Skeletal muscle tissue (tissue), 3 donors: ENCODE measurements at regions not wholly inside any gene's neighbourhood (a gene's known extent, or its start where the extent isn't known, plus 50 kb on each side); places are given as distances from the start of the nearest gene placed in this dataset.

ENCODE experiments used
- H3K27ac ChIP-seq: one replicate; pipeline ENCODE4 v1.7.0; 2013; ENCODE audit warnings: mild to moderate bottlenecking, low read depth, low read length, inconsistent platforms
- H3K27me3 ChIP-seq, 3 donors: one replicate each; pipeline ENCODE4 v1.7.0; 2013; ENCODE audit warnings: low read length in 3 of 3; ENCODE audit not compliant: control insufficient read depth in 3 of 3, insufficient read depth in 3 of 3
- H3K36me3 ChIP-seq, 3 donors: one replicate each; pipeline ENCODE4 v1.7.0; 2013; ENCODE audit warnings: low read length in 3 of 3; ENCODE audit not compliant: control insufficient read depth in 3 of 3, insufficient read depth in 3 of 3
- H3K4me1 ChIP-seq, 3 donors: one replicate each; pipeline ENCODE4 v1.7.0; 2013; ENCODE audit warnings: low read length in 3 of 3, mild to moderate bottlenecking in 3 of 3; ENCODE audit not compliant: control insufficient read depth in 3 of 3, insufficient read depth in 3 of 3
- H3K4me3 ChIP-seq, 3 donors: one replicate each; pipeline ENCODE4 v1.7.0; 2013; ENCODE audit warnings: low read length in 3 of 3
- H3K9ac ChIP-seq, 3 donors: one replicate each; pipeline ENCODE4 v1.7.0; 2013; ENCODE audit warnings: low read length in 3 of 3, mild to moderate bottlenecking in 3 of 3, moderate library complexity in 2 of 3, low read depth in 1 of 3
- H3K9me3 ChIP-seq, 3 donors: one replicate each; pipeline ENCODE4 v1.7.0; 2013; ENCODE audit warnings: low read length in 3 of 3; ENCODE audit not compliant: control insufficient read depth in 3 of 3
- donor health status: Osteomylitis.

DNA sequence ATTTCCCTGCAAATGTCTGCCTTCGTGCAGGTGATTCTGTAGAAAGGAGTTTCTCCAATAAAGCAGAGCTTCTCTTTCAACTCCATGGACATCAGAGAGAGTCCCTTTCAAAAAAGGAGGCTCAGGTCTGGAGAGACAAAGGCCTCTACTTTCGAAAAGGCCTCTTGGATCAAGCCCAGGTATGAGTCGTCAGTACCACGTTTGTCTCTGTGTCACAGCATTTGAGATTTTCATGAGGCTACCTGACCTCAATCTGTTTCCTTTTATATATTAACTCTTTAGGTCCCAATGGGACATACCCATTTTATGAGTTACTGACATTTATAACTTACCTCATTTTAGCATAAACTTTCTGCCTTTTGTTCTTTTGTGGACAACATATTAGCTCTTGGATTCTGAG, 290.8 kb downstream of the RPAP3 start:
- Histone ChIP-seq H3K27ac (no peak overlapping the region), H3K9me3 (no peaks in the 10 kb centered on the region), H3K36me3 (no peaks in the 10 kb centered on the region), H3K27me3 (no peaks in the 10 kb centered on the region), H3K4me3 (no peak overlapping the region), H3K9ac (no peak overlapping the region), H3K4me1 (no peaks in the 10 kb centered on the region)

DNA sequence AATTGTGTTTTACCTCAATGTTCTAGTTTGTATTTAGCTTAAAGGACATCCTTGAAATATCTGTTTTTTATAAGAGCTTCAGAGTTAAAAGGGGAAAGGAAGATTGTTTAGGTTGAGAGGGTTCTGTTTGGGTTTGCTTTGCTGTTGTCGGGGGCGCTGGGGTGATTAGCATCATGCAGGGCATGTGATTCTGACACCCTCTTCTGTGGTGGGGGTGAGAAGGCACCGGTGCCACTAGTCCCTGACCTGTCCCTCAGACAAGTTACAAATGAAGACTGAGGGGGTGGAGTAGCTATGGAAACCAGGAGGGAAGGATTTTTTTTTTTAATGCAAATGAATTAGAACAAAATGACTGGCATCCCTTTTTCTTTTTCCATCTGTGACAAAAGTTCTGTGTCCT, 291.3 kb downstream of the RPAP3 start:
- Histone ChIP-seq H3K27ac (no peak overlapping the region), H3K27me3 (no peaks in the 10 kb centered on the region), H3K36me3 (no peaks in the 10 kb centered on the region), H3K9ac (no peak overlapping the region), H3K4me1 (no peaks in the 10 kb centered on the region), H3K4me3 (no peak overlapping the region), H3K9me3 (no peaks in the 10 kb centered on the region)

DNA sequence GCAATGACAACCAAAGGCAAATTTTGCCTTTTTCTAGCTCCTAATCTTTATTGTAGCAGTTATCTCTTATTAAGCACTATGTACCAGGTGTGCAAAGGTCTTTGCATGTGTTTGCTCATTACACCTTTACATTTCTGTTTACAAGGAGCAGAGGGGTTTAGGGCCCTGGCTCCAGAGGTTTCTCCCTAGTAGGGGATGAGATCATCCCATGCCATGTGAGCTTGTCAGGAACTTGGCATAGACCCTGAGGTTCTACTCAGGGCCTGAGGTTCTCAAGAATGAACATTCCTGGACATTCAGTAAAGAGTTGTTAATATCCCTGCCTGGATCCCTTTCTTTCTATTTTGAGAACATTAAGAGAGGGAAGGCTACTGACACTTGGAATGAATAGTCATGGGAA, 292.0 kb downstream of the RPAP3 start:
- H3K36me3 ChIP-seq: no peaks in the 10 kb centered on the region
- H3K4me1 ChIP-seq: no peaks in the 10 kb centered on the region
- no peaks in the 10 kb centered on the region for H3K27me3 ChIP-seq
- no peak overlapping the region for H3K27ac ChIP-seq
- H3K9me3 ChIP-seq: no peaks in the 10 kb centered on the region
- H3K4me3 ChIP-seq: no peak overlapping the region
- no peak overlapping the region for H3K9ac ChIP-seq

DNA sequence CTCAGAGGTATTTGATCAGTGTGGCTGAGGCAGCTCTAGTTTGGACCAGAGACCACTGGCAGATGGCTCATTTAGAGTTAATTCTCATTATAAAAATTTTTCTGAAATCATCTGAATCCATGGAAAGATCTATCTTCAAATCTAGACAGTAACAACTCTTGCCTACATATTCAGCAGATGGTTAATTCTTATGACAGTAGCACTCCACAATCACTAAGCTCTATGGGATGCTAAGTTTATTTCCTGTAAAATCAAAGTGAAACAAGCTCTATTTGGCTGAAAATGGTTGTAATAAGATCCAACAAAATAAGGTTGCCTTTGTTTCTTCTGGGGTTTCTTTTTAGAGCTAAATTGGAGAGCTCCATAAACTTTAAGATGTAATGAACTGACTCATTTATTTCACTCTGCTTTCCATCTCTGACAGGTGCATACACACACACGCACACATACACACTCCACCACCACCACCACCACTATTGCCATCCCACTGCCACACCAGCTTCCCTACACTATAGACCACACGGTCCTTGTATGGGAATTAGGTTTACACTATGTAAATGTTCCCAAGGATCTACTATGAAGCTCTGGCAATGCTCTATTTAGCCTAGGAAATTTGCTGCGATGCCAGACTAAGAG, 293.1 kb downstream of the RPAP3 start:
- no peaks in the 10 kb centered on the region for H3K36me3 ChIP-seq
- no peak overlapping the region for H3K4me3 ChIP-seq
- H3K27ac ChIP-seq: no peak overlapping the region
- H3K9ac ChIP-seq: no peak overlapping the region
- H3K4me1 ChIP-seq: peaks cover 0 to under 1% (median 0%) of the 10 kb centered on the region in 3 donors
- no peaks in the 10 kb centered on the region for H3K9me3 ChIP-seq
- no peaks in the 10 kb centered on the region for H3K27me3 ChIP-seq

DNA sequence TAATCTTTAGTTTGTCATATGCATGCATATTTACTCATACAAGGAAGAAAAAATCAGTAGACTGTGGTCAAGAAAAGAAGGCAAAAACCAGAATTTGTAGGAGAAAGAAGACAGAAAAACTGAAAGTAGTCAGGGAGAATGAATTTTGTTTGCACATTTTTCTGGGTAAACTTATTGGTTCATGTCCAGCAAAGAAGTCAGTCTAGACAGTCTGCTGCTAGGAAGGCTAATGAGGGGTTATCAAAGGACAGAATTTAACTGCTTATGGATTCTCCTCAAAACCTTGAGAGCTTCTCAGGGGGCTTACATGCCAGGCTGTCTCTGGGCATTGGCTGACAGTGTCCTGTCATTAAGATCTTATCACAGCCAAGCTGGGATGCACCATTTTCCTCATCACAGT, 293.9 kb downstream of the RPAP3 start:
- no peak overlapping the region for H3K9ac ChIP-seq
- H3K27me3 ChIP-seq: no peaks in the 10 kb centered on the region
- no peak overlapping the region for H3K4me3 ChIP-seq
- H3K36me3 ChIP-seq: no peaks in the 10 kb centered on the region
- no peak overlapping the region for H3K27ac ChIP-seq
- H3K9me3 ChIP-seq: no peaks in the 10 kb centered on the region
- peaks cover 0 to 3% (median 0%) of the 10 kb centered on the region in 3 donors for H3K4me1 ChIP-seq

DNA sequence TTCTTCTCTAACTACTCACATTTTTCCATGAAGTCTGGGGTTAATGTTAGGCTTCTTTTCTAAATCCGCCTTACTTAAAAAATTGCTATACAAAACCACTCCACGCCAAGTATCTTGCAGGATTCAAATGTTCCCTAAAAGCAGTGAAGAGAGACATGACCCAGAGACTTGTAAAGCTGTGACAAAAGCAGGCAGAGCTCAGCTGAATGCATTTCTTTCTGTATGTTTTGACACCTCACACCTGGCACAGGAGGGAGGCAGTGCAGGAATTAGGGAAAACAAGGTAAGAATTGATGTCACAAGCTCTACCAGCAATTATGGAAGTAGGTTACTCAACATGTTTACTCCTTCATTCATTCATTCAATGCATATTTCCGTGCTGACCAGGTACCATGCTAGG, 295.0 kb downstream of the RPAP3 start:
- Histone ChIP-seq H3K36me3 (no peaks in the 10 kb centered on the region), H3K9ac (no peak overlapping the region), H3K4me1 (peaks cover 0 to 3% (median 0%) of the 10 kb centered on the region in 3 donors), H3K27me3 (no peaks in the 10 kb centered on the region), H3K27ac (no peak overlapping the region), H3K4me3 (no peak overlapping the region), H3K9me3 (no peaks in the 10 kb centered on the region)

DNA sequence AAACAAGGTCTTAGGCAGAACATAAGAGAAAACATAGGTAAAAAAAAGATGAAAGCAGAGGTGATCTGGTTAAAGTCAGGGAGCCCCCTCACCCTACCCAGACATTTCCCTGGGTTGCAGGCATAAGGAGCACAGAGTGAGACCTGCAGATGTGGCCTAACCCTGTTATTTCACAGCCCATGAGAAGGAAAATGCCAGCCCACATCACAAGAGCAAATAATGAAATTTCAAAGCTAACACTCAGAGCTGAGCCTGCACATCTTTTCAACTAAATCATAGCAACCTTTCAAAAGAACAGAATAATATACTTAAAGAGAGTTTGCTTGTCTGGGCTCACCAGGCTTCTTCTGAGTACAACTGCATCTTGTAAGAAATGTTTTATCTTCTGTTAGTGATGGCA, 295.4 kb downstream of the RPAP3 start:
- Histone ChIP-seq H3K27ac (no peak overlapping the region), H3K36me3 (no peaks in the 10 kb centered on the region), H3K9me3 (no peaks in the 10 kb centered on the region), H3K4me1 (peaks cover 0 to 3% (median 0%) of the 10 kb centered on the region in 3 donors), H3K9ac (no peak overlapping the region), H3K4me3 (no peak overlapping the region), H3K27me3 (no peaks in the 10 kb centered on the region)

DNA sequence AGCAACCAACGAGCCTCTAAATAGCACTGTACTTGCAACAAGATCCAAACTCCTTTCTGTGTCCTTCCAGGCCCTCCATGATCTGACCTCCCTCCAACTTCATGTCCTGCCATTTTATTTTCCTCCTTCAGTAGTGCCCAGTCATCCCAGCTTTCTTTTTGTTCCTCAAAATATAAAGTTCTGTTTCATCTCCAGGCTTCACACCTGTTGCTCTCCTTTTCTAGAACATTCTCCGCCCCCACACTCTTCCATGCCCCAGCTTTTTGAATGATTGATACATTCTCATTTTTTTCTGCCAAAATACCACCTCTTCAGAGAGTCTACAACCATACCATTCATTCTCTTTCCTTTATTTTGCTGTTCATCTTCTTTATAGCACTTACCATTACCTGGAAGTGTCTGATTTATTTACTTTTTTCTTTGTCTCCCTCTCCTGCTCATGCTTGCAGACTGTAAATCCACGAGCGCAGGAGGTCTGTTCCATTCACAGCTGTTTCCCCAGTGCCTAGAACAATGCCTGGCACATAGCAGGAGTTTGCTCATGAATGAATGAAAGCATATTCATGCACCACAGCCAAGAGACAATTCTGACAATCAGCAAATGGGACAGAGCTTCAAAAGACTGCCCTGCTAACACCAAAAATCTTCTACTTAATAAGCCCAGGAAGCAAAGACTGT, 296.4 kb downstream of the RPAP3 start:
- Histone ChIP-seq H3K27ac (no peak overlapping the region), H3K9me3 (no peaks in the 10 kb centered on the region), H3K4me1 (peaks cover 0 to 3% (median 0%) of the 10 kb centered on the region in 3 donors), H3K36me3 (no peaks in the 10 kb centered on the region), H3K9ac (no peak overlapping the region), H3K4me3 (no peak overlapping the region), H3K27me3 (no peaks in the 10 kb centered on the region)

DNA sequence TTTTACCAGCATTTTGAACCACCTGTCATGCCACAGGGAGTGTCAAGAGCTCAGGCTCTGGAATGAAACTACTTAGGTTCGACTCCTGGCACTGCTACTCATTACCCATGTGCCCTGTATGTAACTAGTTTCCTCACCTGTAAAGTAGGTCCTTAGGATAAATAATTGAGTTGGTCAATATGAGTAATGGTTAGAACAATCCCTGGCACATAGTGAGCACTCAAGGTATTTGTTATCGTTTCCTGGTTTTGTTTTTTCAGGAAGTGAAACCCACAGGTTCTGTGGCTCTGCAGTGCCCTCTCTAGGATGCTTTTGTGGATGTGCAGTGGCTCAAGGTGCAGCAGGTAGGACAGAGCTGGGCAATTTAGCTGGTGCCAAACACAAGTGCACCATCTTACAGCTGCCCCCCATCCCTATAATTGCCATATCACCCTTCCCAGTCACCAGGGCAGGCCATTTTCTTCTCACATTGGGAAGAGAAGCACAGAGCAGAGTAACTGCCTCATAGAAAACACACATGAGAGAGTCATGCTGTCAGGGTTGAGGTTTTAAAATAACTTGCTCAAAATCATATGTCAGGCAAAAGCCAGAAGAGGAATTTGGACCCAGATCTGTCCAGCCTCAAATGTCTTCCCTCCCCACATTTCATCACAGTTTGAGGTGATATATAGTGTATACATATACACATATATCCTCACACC, 297.5 kb downstream of the RPAP3 start:
- Histone ChIP-seq H3K27ac (no peak overlapping the region), H3K4me3 (no peak overlapping the region), H3K9ac (no peak overlapping the region), H3K36me3 (no peaks in the 10 kb centered on the region), H3K27me3 (no peaks in the 10 kb centered on the region), H3K9me3 (no peaks in the 10 kb centered on the region), H3K4me1 (peaks cover 0 to 3% (median 0%) of the 10 kb centered on the region in 3 donors)

DNA sequence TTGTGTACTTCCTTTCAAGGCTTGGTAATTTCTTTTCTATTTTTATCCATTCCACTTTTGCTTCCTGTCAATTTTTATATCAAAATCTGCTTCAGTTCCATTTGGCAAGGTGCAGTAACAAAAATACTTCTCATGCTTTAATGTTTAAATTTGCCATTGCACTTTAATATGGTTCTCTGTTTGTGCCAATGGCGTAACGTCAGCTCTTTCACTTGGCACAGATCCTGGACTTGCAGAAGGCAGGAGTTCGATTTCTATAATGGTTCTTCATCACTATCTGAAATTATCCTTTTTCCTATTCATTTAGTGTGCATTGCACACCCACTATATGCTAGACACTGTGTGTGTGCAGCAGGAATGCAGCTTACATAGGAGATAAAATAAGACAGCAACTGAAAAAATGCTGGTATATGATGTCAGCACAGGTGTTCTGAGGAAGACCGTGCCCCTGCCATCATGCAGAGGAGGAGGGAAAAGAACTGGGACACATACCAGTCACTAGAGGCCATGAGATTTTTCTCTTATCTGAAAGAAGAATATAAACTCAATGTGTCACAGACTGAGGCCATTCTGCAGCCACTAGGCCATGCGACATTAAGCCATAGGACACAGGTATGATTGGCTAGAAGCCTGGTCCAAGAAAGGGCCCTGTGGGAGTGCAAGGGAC, 298.2 kb downstream of the RPAP3 start:
- Histone ChIP-seq H3K27me3 (no peaks in the 10 kb centered on the region), H3K27ac (no peak overlapping the region), H3K9me3 (no peaks in the 10 kb centered on the region), H3K4me3 (no peak overlapping the region), H3K36me3 (no peaks in the 10 kb centered on the region), H3K4me1 (peaks cover 0 to 3% (median 0%) of the 10 kb centered on the region in 3 donors), H3K9ac (no peak overlapping the region)
